Right kidney (tissue), 1 donor: ENCODE measurements at regions not wholly inside any gene's neighbourhood (a gene's known extent, or its start where the extent isn't known, plus 50 kb on each side); places are given as distances from the start of the nearest gene placed in this dataset.
A peak's percentile ranks its signal among the peaks of the same experiment; 100 is the strongest.

Experiments
- DNase-seq: peaks from one replicate; pipeline ENCODE4 v3.0.0-alpha.2; 2016

DNA sequence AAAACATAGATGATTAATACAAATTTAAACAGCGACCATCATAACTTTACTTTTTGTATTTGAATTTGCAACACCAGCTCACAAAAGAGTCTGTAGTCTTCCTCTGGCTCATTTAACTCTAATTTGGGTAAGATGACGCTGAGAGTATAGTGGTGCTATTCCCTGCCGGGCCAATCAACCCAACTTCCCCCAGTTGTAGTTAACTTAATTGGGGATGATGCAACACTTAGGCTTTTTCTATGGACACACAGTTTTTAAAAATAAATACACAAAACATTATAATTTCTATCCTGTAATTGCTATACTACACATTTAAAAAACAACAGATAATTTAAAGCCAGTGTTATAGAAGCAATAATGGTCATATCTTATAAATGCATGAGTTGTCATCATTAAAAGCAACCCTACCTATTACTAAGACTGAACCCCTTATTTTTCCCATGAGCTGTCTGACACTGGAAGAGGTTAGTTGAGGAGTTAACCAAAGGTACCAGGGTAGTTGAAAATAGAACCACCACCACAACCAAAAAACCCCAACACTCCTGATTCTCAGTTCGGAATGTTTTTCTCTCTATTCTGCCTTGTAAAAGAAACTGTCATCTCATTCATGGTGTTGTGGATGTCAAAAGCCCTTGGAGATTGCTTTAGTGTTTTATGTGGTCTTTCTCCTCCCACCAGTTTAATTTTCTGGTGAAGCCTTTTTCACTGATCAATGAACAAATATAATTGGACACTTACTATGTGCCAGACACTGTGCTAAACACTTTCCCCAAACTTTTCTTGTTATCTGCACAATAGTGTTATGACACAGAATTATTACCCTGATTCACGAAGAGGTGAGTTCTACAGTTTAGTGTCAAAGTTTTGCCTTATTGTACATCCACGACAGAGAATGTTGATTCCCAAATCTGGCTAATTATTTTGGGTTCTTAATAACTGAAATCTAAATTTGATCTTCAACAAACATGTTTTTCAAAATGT lies 61.5 kb upstream of the RAPGEF2 start:
- no peak for DNase-seq

DNA sequence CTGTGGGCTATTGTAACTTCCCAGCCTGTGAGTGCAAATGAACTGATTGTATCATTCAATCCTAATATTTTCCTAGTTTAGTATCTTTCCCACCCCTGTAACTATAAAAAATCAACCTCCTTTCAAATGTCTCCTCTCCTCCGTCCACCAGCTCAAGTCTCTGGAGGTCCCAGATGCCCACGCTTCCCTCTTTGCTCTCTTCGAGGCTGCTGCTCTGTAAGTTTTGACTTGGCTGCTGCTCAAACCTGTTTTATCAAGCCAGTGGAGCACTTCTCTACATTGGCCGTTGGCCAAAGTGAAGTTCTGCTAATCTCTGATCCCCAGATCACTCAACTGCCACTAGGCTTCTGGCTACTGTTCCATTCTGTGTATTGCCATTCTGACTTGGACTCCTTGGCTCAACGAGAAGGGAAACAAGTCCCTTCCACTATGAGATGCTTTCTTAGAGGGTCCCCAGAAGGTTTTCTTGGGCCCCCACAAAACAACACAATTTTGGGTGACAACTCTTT lies 60.7 kb upstream of the RAPGEF2 start:
- DNase-seq: no peak

DNA sequence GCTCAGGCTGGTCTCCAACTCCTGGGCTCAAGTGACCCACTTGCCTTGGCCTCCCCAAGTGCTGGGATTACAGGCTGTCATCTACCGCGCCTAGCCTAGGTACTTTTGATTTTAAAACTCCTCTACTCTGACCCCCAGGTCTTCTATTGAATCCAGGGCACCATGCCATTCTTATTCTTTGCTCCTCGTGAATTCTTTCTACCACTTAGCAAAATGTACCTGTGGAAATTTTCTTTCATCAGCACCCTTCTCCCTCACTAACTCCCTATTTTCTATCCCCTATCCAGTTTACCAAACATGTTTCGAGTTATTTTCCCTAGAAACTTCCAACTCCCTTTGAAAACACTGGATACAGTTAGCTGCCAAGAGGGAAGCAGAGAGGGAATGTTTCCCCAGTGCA lies 60.0 kb upstream of the RAPGEF2 start:
- DNase-seq: no peak

DNA sequence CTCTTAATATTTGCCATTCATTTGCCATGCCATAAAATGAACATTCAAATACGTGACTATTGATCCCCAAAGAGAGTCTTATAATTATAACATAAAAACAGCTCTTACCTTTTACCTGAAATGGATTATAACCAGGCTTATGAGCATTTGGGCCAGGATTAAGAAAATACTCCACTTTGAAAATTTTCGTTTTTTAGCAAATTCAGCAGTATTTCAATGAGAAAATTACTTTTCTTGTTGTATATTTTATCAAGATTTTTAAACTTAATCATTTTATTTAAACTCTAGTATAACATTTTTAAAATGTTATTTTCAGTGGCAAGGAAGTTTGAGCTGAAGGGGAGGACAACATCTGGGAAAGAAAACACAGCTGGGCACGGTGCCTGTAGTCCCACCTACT lies 59.0 kb upstream of the RAPGEF2 start:
- no peak for DNase-seq

DNA sequence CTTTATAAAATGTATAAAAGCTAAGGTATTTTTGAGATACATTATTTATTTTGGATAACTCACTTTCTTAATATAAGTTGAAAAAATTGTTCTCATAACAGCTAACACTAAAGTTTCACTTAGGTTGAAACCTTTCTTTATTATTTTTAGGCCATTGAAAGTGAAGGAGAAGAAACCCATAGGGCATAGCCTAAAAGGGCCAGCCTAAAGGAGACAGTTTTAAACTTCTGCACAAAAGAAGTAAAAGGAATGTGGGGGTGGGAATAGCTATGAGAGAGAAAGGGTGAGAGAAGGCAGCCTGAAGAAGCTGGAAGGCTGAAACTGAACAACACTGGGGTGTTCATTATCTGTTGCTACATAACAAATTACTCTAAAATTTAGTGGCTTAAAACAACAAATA lies 57.6 kb upstream of the RAPGEF2 start:
- no peak for DNase-seq

DNA sequence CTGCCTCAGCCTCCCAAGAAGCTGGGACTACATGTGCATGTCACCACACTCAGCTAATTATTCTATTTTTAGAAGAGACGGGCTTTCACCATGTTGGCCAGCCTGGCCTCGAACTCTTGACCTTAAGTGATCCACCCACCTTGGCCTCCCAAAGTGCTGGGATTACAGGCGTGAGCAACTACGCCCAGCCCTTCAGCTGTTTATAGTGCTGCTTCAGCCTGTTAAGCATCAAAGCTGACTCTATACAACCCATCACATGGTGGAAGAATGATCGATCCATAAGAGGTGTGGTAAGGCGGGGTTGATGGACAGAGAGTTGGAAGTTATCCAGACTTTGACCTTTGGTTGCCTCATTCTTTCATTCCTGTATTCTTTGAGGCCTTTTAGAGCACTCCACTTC lies 56.2 kb upstream of the RAPGEF2 start:
- DNase-seq: no peak

DNA sequence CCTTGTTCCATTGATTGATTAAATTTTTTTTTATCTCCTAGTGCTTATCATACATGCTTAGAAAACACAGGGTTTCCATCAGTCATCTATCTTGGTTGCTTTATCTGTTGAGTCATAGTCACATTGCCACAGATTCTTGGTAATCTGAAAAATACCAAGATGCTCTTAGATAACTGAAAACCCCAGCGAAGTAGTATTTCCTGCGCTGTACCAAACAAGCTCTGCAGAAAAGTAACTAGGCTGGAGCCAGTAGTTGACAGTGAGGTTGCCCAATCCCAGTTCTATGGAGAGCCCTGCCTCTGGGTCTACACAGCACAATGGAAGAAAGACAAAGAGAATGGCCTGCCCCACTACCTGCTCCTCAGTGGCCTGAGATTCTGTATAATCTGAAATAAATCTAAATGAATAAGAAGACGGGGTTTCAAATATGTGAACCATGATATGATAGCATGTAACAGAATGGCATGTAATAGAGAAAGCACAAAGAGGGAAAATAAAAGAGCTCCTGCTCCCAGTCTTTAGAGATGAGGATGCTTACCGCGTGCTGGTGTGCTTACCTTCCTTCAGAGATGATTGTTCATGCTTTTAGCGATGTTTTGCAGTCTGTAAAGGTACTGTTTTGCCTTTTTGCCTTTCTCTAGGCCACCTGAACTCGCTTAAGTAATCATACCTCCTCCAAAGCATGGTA lies 55.3 kb upstream of the RAPGEF2 start:
- no peak for DNase-seq

DNA sequence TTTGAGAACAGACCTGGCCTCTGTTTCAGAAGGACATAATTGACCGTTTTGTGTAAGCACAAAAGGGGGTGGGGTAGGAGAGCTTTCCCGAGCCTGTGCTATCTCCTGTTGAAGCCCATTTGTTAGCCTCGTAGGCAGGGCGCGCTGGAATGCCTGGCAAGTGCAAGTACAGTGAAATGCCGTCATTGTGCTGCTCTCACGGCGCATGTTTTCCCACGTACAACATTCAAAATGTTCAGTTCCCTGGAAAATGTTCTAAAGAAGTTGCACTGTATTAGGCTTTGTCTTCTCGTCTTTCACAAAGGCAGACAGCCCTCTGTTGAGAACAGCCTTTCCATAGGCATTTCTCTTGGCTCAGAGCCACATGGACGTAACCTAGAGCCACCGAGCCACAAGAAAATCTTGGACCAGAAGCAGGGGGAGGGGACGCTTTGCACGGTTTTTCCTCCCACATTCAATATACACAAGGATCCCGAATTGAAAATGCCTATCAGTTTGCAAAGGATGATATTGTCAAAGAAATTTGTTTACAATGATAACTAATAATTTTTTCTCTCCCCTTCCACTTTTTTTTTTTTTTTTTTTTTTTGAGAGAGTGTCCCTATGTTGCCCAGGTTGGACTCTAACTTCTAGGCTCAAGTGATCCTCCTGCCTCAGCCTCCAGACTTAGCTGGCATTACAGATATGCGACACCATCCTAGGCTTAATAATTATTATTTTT lies 54.6 kb upstream of the RAPGEF2 start:
- DNase-seq: peak; percentile 61

DNA sequence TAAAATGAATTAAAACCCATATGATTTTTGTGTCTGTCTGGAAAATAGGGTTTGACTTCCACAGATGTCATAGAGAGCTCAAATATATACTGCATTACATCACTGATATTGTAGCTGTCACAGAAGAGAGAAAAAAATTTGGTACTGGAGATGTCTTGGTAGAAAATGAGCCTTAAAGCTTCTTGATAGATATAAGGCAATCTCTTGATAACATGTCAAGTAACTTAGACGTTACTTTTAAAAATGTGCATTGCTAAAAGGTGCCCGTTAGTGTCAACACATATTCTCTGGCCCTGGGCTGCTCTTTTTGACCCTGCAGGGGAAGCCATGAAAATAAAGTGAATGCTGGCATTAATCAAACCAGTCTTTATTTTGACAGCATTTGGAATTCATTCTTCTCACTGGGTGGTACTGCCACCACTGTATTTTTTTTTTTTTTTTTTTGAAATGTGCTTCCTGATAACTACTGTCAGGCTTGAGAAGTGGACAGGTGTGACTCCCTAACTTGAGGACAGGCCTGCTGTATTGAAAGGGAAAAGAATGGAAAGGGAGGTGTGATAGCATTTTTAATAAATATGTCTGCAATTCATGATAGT lies 53.0 kb upstream of the RAPGEF2 start:
- DNase-seq: no peak

DNA sequence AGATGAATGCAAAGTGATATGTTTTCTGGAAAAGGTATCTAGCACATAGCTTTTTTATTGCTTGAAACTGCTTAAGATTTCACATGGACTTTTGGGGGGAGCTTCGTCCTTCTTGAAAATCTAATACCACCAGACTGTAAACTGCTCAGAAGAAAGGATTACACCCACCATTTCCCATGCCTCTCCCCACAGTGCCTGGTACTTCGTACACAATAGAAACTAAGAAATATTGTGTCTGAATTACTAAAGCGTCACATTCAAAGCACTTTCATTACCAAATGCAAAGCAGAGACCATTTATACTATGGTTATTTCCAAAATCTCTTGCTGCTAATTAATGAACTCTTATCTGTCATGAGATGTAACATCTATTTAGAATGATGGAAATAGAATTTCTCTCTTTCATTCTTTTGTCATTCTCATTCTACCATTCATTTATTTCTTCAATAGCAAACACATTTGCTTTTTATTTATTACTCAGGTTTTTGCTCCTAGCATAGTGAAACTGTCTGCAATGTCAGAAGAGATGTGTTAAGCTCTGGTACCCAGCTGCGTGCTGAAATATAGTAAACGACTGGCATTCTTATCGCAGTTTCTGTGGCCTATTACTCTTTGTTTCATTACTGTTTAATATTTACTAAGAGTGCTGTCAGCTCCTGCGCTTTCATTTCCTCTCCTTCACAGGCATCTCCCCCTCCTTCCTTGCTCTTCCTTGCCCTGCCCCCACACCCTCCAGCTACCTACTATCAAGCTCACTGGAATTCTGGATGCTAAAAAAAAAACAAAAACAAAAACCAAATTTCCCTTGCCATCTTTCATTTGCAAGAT lies 51.4 kb upstream of the RAPGEF2 start:
- no peak for DNase-seq

DNA sequence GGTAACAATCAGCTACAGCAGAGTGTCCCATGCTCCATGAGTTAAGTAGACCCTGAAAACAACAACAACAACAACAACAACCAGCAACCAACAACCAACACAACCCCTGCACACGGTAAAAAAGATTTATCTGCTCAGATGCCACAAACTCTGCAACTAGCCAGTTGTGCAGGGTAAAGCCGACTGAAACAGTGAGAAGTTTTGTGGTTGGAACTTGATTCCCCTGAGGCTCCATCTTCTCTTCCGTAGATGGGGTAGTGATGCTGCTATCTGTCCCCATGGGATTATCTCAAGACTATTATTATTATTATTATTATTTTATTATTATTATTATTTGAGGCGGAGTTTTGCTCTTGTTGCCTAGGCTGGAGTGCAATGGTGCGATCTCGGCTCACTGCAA lies 50.6 kb upstream of the RAPGEF2 start:
- no peak for DNase-seq
